CD4-positive, alpha-beta T cell treated with Interleukin-4 for 4 hours (primary cell): ENCODE measurements at regions not wholly inside any gene's neighbourhood (a gene's known extent, or its start where the extent isn't known, plus 50 kb on each side); places are given as distances from the start of the nearest gene placed in this dataset.
"Not testable (repeated sequence)": the region's sequence is repeated elsewhere in the genome, so short reads cannot be mapped to it uniquely, and the experiment has no call there.

Experiments used
- DNase-seq: peaks from one replicate; pipeline ENCODE4 v3.0.0-alpha.2; 2020

DNA sequence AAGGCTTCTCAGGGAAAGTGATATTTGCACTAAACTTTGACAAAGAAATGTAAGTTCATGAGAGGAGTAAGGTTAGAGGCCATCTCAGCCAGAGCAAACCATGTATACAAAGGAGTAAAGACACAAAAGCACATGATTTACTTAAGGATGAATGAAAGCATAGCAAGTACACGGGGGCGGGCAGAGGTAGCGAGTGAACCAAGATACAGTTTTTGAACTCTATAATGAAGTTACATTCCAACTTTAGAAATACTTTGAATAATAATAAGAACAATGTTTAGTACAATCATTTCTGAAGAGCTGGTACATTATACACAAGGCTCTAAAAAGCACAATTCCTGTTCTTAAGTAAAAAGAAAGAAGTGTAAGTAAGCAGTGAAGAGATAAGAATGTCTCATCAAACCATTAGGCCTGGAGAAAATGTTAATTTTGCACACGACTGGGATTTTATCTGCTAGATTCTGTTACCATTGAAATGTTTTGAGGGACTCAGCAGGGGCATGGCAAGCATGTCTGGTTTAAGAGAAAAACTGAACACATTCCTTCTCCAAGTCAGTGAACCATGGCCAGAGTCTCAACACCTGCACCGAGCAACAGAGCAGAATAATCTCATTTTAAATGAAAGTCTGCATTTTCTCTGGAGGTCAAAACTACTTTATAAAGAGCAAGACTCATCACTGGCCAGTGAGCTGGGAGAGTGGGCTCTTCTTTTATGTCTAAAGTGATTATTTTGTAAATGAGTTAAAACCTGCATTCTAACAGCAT, 147.6 kb upstream of the TRPM3 start:
- no peak for DNase-seq

DNA sequence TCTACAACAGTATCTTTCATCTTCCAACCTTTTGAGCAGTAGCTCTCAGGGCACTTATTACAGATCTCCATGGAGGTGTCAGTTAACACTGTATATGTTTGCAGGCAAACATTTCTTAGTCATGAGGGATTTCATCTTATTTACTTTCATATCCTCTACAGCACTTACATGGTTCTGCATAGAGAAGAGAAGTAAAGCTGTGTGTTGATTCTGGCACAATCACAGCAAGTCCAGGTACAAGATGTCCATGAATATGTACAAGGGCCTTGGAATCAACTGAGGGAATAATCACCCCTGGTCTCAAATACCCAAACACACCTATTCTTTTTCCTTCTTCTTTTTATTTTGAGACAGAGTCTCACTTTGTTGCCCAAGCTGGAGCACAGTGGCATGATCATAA, 142.0 kb upstream of the TRPM3 start:
- no peak for DNase-seq

DNA sequence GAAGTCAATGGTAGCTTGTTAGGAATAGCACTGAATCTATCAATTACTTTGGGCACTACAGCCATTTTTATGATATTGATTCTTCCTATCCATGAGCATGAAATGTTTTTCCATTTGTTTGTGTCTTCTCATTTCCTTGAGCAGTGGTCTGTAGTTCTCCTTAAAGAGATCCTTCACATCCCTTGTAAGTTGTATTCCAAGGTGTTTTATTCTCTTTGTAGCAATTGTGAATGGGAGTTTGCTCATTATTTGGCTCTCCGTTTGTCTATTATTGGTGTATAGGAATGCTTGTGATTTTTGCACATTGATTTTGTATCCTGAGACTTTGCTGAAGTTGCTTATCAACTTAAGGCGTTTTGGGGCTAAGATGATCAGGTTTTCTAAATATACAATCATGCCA, 139.0 kb upstream of the TRPM3 start:
- not testable (repeated sequence) for DNase-seq

DNA sequence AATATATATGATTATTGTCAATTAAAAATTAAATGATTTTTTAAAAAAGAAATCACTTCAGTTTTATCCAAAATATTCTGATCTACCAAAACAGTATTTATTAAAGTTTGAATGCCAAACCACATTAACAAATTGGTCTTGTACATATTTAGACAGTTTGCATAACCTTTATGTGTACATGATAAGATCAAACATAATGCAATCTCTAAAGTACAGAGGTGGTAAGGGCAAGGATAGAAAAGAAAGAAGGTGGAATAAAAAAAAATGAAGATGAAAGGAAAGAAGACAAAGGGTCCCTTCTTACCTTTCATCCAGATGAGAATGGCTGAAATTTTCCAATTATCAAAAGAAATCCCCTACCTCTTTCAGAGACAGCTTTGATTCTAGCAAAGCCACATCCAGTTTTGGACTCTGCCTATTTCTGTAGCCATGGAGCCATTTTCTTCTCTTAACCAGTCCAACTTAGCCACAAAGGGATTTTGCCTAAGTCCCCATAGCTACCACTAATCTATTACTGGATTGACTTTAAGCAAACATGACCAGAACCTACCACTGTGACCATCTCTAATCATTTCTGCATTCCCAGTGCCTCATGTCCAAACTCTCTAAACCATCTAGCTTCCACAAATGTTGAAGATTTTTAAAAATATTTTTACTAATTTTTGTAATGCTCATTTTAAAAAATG, 133.3 kb upstream of the TRPM3 start:
- DNase-seq, result no peak

DNA sequence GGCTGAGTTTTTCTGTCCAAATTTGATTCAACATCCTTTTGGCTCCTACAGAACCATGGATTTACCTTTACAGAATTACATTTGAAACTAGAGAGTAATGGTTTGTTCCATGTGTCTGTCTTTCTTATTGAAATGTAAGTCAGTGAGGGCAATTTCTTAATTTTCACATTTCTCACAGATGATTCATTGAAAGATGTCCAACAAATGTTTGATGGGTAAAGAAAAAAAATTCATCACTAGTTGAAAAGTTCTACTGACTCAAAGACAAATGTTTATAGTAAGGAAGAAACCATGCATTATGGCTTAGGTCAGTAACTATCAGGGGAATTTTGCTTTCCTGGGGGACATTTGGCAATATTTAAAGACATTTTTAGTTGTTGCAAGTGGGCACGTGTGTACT, 131.6 kb upstream of the TRPM3 start:
- DNase-seq, result no peak

DNA sequence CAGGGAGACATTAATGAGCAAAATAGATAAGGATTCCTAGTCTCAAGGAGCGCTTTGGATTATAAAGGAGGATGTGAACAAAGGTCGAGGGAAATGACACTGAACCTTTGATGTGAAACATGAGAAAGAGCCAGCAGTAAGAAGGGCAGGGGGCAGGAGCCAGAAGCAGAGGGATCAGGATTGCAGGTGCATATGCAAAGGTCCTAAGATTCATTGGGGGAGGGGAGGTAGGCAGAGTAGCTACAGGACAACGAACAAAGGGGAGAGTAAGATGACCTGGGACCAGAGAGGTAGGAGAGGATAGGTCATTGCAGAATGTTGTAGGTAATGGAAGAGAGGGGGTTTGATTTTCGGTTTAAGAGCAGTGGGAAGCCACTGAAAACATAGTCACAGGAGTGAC, 129.2 kb upstream of the TRPM3 start:
- no peak for DNase-seq

DNA sequence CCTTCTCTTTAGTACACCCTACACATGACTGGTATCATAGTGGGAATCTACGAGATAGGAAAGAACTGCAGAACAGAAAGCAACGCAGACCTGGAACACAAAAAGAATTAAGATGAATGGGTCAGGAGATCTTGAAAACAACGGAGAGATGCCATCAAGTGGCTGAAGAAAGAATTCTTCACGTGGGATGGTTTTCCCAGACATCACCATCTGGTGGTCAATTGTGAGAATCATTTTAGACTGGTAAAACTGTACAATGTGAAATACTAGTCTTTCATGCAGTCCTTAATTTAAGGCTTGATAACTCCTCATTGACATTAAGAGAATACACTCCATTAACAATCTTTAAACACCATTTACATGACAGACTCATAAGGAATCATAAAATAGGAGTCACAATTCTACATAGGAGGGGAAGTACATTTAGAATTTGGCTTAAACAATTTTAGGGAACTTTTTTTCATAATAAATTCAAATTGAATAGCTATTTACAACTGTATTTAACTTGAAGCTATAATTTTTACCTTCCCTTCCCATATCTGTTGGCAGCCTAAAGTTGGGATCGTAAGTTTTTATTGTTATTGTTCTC, 128.4 kb upstream of the TRPM3 start:
- peak; percentile 3 for DNase-seq

DNA sequence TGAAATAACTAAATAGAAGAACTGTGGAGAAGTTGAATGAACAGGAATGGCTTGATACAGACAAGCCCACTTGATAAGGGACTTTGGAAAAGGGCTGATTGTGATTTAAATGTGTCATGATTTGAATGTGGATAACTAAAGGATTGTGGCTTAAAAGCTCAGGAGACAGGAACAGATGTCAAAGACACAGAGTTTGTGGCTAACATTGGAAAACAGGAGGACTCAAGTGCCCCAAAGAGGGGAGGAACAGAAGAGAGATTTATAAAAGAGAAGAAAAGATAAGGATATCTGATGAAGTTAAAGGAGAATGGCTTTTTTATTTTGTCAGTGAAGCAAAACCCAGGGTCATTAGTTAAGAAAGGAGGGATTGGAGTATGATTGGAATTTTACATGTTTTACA, 124.2 kb upstream of the TRPM3 start:
- no peak for DNase-seq

DNA sequence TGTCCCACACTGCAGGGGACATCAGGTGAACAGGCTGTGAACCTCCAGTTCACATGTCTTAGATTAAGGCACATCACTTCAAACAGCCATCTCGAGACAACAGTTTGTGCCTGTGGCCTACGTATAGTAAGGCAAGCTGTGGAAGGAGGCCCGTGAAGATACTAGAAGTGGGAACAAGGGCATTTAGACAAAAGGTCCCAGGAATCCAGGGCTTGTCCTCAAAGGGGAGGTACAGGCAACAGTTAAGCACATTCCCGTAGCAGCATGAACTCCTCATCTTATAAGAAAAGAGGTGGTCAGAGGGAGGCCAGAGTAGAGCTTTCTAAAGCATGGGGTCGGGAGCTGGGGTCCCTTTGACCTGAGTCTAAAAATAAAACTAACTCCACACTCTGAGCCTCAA, 122.5 kb upstream of the TRPM3 start:
- DNase-seq, result no peak

DNA sequence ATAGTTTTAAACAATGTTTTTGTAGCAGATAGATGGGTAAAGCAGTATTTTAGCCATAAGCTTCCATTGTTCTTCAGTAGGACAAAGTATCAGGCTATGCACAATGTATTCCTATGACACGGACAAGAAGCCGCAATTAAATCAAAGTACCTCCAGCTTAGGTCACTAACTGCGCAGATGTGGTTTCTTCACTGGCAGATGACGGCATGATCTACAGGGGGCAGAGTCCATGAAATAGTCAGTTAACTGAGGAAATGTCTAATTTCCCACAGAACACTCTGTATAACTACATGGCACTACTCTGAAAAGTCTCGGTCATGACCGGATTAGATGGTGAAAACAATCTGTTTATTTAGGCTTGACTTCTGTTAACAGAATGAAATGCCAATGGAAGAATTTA, 120.7 kb upstream of the TRPM3 start:
- no peak for DNase-seq

DNA sequence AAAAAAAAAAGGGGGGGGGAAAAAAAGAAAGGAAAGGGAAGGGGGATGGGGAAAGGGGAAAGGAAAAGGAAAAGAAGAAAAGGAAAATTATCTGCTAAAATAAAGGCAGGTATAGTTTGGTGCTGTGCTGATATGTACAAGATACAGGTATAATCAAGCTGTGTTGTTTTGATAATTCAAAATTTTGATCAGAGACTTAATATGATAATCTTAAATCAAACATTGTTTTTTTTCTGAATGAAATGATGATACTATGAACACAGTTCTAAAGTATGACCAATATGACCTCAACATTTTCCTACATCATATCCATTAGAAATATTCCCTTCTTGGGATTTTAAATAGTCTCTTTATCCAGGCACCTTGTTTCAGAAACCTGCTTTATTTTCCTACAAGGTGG, 115.6 kb upstream of the TRPM3 start:
- DNase-seq, result no peak

DNA sequence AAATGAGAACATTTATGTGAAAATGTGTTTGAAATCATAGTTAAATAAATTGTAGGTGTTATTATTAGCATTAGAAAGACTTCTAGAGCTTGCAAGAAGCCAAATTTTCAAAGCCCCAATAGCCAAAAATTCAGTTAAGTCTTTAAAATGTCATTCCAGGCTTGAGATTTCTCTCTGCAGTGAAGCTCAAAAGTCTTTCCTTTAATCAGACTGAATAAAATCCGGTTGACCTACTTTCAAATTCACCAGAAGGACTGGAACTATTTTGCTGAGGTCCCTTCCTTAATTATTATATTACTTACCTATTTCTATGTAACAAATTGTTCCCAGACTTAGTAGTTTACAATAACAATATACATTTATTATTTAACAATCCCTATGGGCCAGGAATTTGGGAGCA, 112.2 kb upstream of the TRPM3 start:
- no peak for DNase-seq

DNA sequence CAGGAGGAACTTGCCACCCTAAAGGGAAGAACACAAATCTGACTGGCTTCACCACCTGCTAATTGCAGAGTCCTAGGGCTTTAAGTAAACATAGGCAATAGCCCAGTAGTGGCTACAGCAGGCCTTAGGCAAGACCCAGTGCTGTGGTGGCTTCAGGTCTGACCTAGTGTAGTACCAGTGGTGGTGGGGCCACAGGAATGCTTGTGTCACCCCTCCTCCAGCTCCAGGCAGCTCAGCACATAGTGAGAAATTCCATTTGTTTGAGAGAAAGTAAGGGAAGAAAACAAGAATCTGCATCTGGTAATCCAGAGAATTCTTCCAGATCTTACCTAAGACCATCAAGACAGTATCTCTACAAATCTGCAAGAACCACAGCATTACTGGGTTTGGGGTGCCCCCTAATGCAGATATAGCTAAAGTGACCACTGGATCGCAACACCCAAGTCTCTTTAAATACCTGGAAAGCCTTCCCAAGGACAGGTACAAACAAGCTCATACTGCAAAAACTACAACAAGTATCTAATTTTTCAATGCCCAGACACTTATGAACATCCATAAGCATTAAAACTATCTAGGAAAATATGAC, 102.6 kb upstream of the TRPM3 start:
- no peak for DNase-seq

DNA sequence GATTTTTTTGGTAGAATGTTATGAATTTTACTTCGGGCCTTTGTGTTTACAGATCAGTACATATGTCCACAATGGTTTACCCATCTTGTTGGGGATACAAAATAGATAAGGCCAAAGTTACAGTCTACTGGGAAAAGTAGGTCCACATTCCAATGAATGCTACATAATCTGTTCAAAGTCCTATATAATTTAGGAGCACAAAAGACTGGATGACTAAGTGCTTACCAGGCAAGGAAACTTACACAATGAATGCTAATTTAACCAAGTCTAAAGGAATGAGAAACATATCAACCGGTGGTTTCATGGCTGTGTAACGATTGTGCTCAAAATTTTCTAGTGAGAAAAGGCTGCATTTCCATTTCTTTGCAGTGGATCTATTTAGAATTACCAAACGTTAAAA, 97.4 kb upstream of the TRPM3 start:
- no peak for DNase-seq

DNA sequence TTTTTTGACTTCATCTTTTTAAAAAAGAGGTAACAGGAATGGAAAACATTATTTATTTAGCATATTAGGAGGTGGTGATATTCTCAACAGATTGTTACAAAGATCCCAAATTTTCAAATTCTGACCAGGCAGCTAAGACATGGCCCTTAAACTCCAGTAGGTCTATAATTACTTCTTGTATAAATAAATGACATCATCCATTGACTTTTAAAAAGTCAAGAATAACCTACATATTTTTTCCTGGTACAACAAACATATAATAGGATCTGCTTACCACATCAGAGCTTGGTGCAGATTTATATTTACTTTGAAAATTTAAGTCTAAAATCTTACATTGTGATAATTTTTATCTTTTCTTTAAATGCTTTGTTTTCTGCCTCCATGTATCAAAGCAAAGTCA, 92.2 kb upstream of the TRPM3 start:
- DNase-seq, result no peak

DNA sequence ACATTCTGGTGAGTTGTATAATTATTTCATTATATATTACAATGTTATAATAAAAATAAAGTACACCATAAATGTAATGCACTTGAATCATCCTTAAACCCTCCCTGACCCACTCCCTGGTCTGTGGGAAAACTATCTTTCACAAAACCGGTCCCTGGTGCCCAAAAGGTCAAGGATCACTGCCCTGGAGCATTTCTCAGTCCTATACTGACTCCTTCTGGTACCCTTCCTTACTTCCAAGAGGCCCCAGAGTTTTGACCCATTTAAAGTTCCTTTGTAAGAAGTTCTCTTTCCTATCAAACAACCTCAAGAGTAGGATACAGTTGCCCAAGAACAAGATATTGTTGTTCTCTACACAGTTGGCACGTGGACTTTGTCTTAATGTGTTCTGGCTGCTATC, 88.9 kb upstream of the TRPM3 start:
- no peak for DNase-seq

DNA sequence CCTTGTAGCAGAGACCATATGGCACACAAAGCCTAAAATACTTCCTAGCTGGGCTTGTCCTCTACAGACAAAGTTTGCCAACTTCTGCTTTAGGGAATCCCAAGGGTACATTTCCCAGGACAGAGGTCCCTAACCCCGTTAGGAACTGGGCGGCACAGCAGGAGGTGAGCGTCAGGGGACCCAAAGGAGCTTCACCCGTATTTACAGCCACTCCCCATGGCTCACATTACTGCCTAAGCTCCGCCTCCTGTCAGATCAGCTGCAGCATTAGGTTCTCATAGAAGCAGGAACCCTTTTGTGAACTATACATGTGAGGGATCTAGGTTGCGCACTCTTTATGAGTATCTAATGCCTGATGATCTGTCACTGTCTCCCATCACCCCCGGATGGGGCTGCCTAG, 88.5 kb upstream of the TRPM3 start:
- no peak for DNase-seq

DNA sequence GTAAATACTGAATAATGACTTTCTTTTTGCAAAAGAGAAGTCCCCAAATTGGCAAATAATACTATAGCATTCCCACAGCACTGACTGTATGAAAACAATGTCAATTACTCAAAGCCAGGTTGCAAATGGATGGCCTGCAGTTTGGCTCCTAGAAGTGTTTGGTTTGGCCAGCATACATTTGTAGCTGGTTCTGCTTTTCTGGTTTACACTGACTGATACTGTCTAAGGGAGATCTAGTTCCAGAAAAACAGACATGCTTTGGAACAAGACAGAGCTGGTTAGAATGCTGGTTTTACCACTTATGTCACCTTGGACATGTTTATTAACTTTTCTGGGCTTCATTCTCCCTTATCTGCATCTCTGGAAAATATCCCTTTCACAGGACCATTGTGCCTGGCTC, 81.5 kb upstream of the TRPM3 start:
- no peak for DNase-seq

DNA sequence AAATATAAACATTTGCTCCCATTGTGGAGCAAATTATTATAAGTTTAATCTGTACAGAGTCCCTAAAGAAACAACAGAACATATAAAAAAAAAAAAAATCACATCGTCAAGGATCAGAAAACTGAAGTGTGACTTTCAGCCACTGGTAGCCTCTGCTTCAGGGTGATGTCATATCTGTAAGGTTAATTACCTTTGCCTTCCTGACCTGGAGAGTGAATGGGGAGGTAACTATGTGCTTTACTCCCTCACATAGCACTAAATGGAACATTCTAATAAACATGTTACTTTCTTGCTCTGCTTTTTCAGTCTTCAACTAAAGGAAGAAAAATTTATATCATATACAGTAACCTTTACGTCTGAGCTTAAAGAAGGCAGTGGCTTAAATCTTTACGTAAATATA, 70.3 kb upstream of the TRPM3 start:
- DNase-seq, result no peak

DNA sequence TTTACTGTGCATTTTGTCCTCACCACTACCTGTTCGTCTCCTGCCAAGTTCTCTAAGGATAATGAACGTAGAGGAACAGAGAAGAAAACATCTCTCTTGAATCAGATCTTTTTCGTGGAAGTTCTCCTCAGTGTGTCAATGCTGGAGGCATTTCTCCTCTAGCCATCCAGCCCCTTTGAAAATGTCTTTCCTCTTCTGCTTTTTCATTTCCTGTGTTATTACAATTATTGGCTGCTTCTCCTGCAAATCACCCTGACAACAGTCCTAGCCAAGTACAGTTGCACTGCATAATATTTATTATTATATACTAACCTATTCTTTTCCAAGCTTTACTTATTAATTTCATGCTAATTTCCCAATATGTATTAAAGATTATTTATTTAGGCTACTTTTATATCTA, 61.8 kb upstream of the TRPM3 start:
- no peak for DNase-seq

DNA sequence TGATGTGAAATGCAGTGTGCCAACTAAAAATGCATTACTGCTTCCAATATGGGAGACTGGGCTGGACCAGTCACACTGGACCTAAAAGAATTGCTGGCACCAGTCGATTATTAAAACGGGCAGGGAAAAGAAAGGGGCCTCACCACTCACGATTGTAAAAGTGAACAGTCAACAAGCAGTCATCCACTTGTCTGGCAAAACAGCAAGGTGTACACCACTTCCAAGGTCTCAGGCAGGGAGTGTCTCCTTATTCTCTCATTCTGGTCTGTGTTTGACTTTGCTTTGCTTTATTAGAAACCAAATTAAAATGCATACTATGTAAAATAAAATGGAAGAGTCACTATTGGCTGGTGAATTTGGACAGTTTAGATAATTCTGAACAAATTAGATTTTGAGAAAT, 57.8 kb upstream of the TRPM3 start:
- DNase-seq, result no peak

DNA sequence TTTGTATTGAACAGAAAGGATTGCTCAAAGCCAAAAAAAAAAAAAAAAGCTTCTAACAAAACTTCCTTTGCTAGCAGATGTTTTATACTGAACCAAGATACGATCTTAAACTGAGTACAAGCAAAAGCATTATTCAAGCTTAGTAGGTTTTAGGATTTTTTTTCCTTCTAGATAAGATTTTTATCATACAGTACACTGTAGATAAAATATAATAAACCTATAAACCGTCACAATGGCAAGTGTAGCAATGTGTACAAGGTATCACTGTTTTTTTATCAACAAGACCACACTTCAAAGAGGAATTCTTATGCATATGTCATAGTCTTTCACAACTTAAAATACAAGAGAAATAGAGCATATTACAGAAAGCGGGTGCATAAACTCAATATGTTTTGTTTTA, 56.5 kb upstream of the TRPM3 start:
- no peak for DNase-seq

DNA sequence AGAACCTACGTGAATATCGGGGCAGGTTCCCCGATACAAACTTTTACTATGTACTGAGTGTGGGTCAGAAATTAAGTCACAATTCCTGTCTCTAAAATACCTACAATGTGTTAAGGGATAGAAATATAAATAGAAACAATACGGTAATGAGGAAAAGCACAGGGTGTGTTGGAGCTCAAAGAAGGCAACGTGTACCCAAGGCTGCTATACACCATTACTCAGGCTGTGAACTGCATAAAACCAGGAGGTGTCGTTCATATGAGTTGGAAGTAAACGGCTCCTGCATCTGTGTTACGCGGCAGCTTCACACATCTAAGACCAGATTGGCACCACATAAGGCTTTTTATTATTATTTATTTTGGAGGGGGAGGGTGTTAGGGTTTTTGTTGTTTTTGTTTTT, 50.1 kb upstream of the TRPM3 start:
- no peak for DNase-seq
